ENCODE measurements at regions not wholly inside any gene's neighbourhood (a gene's known extent, or its start where the extent isn't known, plus 50 kb on each side); places are given as distances from the start of the nearest gene placed in this dataset.
"Not testable (repeated sequence)": the region's sequence is repeated elsewhere in the genome, so short reads cannot be mapped to it uniquely, and the experiment has no call there.

GRCh38 chr1:157249739-157250138 is 111.5 kb upstream of the ETV3 start:
- Histone ChIP-seq H3K4me1 (ENCODE audit: control insufficient read depth, insufficient read depth, low read length) (no peaks in the 10 kb centered on the region), H3K27ac (ENCODE audit: low read depth, low read length) (no peak overlapping the region), H3K27me3 (ENCODE audit: control insufficient read depth, insufficient read depth, low read length, poor library complexity, severe bottlenecking) (no peaks in the 10 kb centered on the region), H3K4me3 (ENCODE audit: low read length) (no peak overlapping the region), H3K36me3 (ENCODE audit: control insufficient read depth, insufficient read depth, low read length) (no peaks in the 10 kb centered on the region), H3K9me3 (ENCODE audit: control insufficient read depth, low read length) (peaks cover 8% of the 10 kb centered on the region), H3K9ac (ENCODE audit: extremely low read depth, low read length, poor library complexity, severe bottlenecking) (no peak overlapping the region)
- WGBS, 2 experiments (ENCODE audit: insufficient coverage in 1 of 2, insufficient read length in 1 of 2) = 94% methylated on average over 1 of the region's 1 CpG; no CpG with 5 or more reads in 1 of the 2 experiments
- Mint-ChIP-seq H3K4me1 (no peaks in the 10 kb centered on the region), H3K36me3 (ENCODE audit: low read depth) (no peaks in the 10 kb centered on the region), H3K9me3 (peaks cover 23% of the 10 kb centered on the region), H3K4me3 (no peak overlapping the region), H3K27ac (no peak overlapping the region), H3K27me3 (ENCODE audit: insufficient read depth) (peaks cover 5% of the 10 kb centered on the region)
- no peak for DNase-seq
- TF ChIP-seq CTCF (conservative IDR thresholded peaks at IDR 0.05) = no peak

- no peak overlapping the region for H3K4me3 Mint-ChIP-seq
- Histone ChIP-seq H3K9ac (ENCODE audit: extremely low read depth, low read length, poor library complexity, severe bottlenecking) (no peak overlapping the region), H3K36me3 (ENCODE audit: control insufficient read depth, insufficient read depth, low read length) (no peaks in the 10 kb centered on the region), H3K4me3 (ENCODE audit: low read length) (no peak overlapping the region), H3K27ac (ENCODE audit: low read depth, low read length) (no peak overlapping the region), H3K9me3 (ENCODE audit: control insufficient read depth, low read length) (peaks cover 8% of the 10 kb centered on the region), H3K27me3 (ENCODE audit: control insufficient read depth, insufficient read depth, low read length, poor library complexity, severe bottlenecking) (no peaks in the 10 kb centered on the region), H3K4me1 (ENCODE audit: control insufficient read depth, insufficient read depth, low read length) (no peaks in the 10 kb centered on the region)
- H3K36me3 Mint-ChIP-seq (ENCODE audit: low read depth) = no peaks in the 10 kb centered on the region
- TF ChIP-seq CTCF (conservative IDR thresholded peaks at IDR 0.05) = no peak
- H3K27ac Mint-ChIP-seq = no peak overlapping the region
- peaks cover 19% of the 10 kb centered on the region for H3K9me3 Mint-ChIP-seq
- H3K27me3 Mint-ChIP-seq (ENCODE audit: insufficient read depth) = peaks cover 5% of the 10 kb centered on the region
- DNase-seq = peak; percentile 4
- 71% methylated on average over 2 of the region's 2 CpGs; no CpG with 5 or more reads in 1 of the 2 experiments for WGBS, 2 experiments (ENCODE audit: insufficient coverage in 1 of 2, insufficient read length in 1 of 2)
- no peaks in the 10 kb centered on the region for H3K4me1 Mint-ChIP-seq
These were observed 111.1 kb upstream of the ETV3 start for GRCh38 chr1:157249326-157249725.

GRCh38 chr1:157247764-157248049 is 109.5 kb upstream of the ETV3 start:
- H3K27ac ChIP-seq (ENCODE audit: low read depth, low read length); H3K4me3 Mint-ChIP-seq; H3K4me1 Mint-ChIP-seq; H3K4me1 ChIP-seq (ENCODE audit: control insufficient read depth, insufficient read depth, low read length); H3K36me3 ChIP-seq (ENCODE audit: control insufficient read depth, insufficient read depth, low read length); H3K9me3 Mint-ChIP-seq; H3K9me3 ChIP-seq (ENCODE audit: control insufficient read depth, low read length); H3K27me3 ChIP-seq (ENCODE audit: control insufficient read depth, insufficient read depth, low read length, poor library complexity, severe bottlenecking); DNase-seq; H3K27me3 Mint-ChIP-seq (ENCODE audit: insufficient read depth); H3K27ac Mint-ChIP-seq; H3K4me3 ChIP-seq (ENCODE audit: low read length); H3K9ac ChIP-seq (ENCODE audit: extremely low read depth, low read length, poor library complexity, severe bottlenecking); H3K36me3 Mint-ChIP-seq (ENCODE audit: low read depth): not testable (repeated sequence)
- 74 to 93% methylated on average over 2 of the region's 2 CpGs for WGBS, 2 experiments (ENCODE audit: insufficient coverage in 1 of 2, insufficient read length in 1 of 2)

GRCh38 chr1:157247005-157247763 is 109.0 kb upstream of the ETV3 start:
- no peaks in the 10 kb centered on the region for H3K9me3 ChIP-seq (ENCODE audit: control insufficient read depth, low read length)
- H3K4me1 Mint-ChIP-seq = no peaks in the 10 kb centered on the region
- no peak for TF ChIP-seq CTCF (conservative IDR thresholded peaks at IDR 0.05)

More at GRCh38 chr1:157247005-157247763, 109.0 kb upstream of the ETV3 start:
- Mint-ChIP-seq H3K36me3 (ENCODE audit: low read depth) (no peaks in the 10 kb centered on the region), H3K27ac (no peak overlapping the region), H3K4me3 (no peak overlapping the region), H3K9me3 (no peaks in the 10 kb centered on the region), H3K27me3 (ENCODE audit: insufficient read depth) (peaks cover 2% of the 10 kb centered on the region)
- H3K4me1 ChIP-seq (ENCODE audit: control insufficient read depth, insufficient read depth, low read length) = no peaks in the 10 kb centered on the region
- DNase-seq = no peak
- H3K36me3 ChIP-seq (ENCODE audit: control insufficient read depth, insufficient read depth, low read length) = no peaks in the 10 kb centered on the region
- no peak overlapping the region for H3K27ac ChIP-seq (ENCODE audit: low read depth, low read length)
- H3K4me3 ChIP-seq (ENCODE audit: low read length) = no peak overlapping the region
- H3K9ac ChIP-seq (ENCODE audit: extremely low read depth, low read length, poor library complexity, severe bottlenecking) = no peak overlapping the region
- 90 to 100% methylated on average over 1 to 2 of the region's 2 CpGs for WGBS, 2 experiments (ENCODE audit: insufficient coverage in 1 of 2, insufficient read length in 1 of 2)
- H3K27me3 ChIP-seq (ENCODE audit: control insufficient read depth, insufficient read depth, low read length, poor library complexity, severe bottlenecking) = no peaks in the 10 kb centered on the region

Data from endodermal cell (in vitro differentiated cells).